ENCODE measurements at regions not wholly inside any gene's neighbourhood (a gene's known extent, or its start where the extent isn't known, plus 50 kb on each side); places are given as distances from the start of the nearest gene placed in this dataset.
"Not testable (repeated sequence)": the region's sequence is repeated elsewhere in the genome, so short reads cannot be mapped to it uniquely, and the experiment has no call there.

GRCh38 chr2:149685401-149685800 is 97.8 kb upstream of the MMADHC start:
- not testable (repeated sequence) for TF ChIP-seq EZH2 (IDR thresholded peaks at IDR 0.05; ENCODE audit: borderline replicate concordance, low read length); CTCF (conservative IDR thresholded peaks at IDR 0.05 in 1 of 2, IDR thresholded peaks at IDR 0.05 in 1 of 2; ENCODE audit: extremely low read depth in 1 of 2, insufficient read depth in 1 of 2, low read depth in 1 of 2, low read length in 2 of 2)
